ENCODE measurements at regions not wholly inside any gene's neighbourhood (a gene's known extent, or its start where the extent isn't known, plus 50 kb on each side); places are given as distances from the start of the nearest gene placed in this dataset.

- H3K36me3 ChIP-seq (ENCODE audit: insufficient read depth, low read length): 0 out of 2 replicates have a peak, but pooled peaks cover 4% of the 10 kb centered on the region
- H3K4me3 ChIP-seq (ENCODE audit: low read depth, low read length): no peak overlapping the region
- H2AFZ ChIP-seq (ENCODE audit: low read length, unreplicated experiment): no peak overlapping the region
- H3K79me2 ChIP-seq (ENCODE audit: control insufficient read depth, insufficient read depth, low read length, unreplicated experiment): no peaks in the 10 kb centered on the region
- H3K27me3 ChIP-seq (ENCODE audit: insufficient read depth, low read length): no peaks in the 10 kb centered on the region
- peaks cover 1% of the 10 kb centered on the region for H3K4me1 ChIP-seq (ENCODE audit: control insufficient read depth, insufficient read depth, low read length, unreplicated experiment)
- H3K27ac ChIP-seq (ENCODE audit: low read depth, low read length): no peak overlapping the region
These were observed 79.3 kb downstream of the MYEOV start for GRCh38 chr11:69373251-69373635.

- no peaks in the 10 kb centered on the region for H3K4me1 ChIP-seq (ENCODE audit: control insufficient read depth, insufficient read depth, low read length, unreplicated experiment)
- H3K4me3 ChIP-seq (ENCODE audit: low read depth, low read length): no peak overlapping the region
- no peaks in the 10 kb centered on the region for H3K27me3 ChIP-seq (ENCODE audit: insufficient read depth, low read length)
- H3K79me2 ChIP-seq (ENCODE audit: control insufficient read depth, insufficient read depth, low read length, unreplicated experiment): no peaks in the 10 kb centered on the region
- no peaks in the 10 kb centered on the region for H3K36me3 ChIP-seq (ENCODE audit: insufficient read depth, low read length)
- H3K27ac ChIP-seq (ENCODE audit: low read depth, low read length): no peak overlapping the region
- no peak overlapping the region for H2AFZ ChIP-seq (ENCODE audit: low read length, unreplicated experiment)
These were observed 80.4 kb downstream of the MYEOV start for GRCh38 chr11:69374110-69374945.

- no peak overlapping the region for H2AFZ ChIP-seq (ENCODE audit: low read length, unreplicated experiment)
- H3K27me3 ChIP-seq (ENCODE audit: insufficient read depth, low read length): no peaks in the 10 kb centered on the region
- H3K27ac ChIP-seq (ENCODE audit: low read depth, low read length): no peak overlapping the region
- H3K79me2 ChIP-seq (ENCODE audit: control insufficient read depth, insufficient read depth, low read length, unreplicated experiment): no peaks in the 10 kb centered on the region
- no peaks in the 10 kb centered on the region for H3K36me3 ChIP-seq (ENCODE audit: insufficient read depth, low read length)
- no peaks in the 10 kb centered on the region for H3K4me1 ChIP-seq (ENCODE audit: control insufficient read depth, insufficient read depth, low read length, unreplicated experiment)
- no peak overlapping the region for H3K4me3 ChIP-seq (ENCODE audit: low read depth, low read length)
These were observed 81.0 kb downstream of the MYEOV start for GRCh38 chr11:69374946-69375310.

GRCh38 chr11:69375316-69376154 is 81.6 kb downstream of the MYEOV start:
- no peak overlapping the region for H3K4me3 ChIP-seq (ENCODE audit: low read depth, low read length)
- no peaks in the 10 kb centered on the region for H3K27me3 ChIP-seq (ENCODE audit: insufficient read depth, low read length)
- H3K79me2 ChIP-seq (ENCODE audit: control insufficient read depth, insufficient read depth, low read length, unreplicated experiment): no peaks in the 10 kb centered on the region
- H3K4me1 ChIP-seq (ENCODE audit: control insufficient read depth, insufficient read depth, low read length, unreplicated experiment): no peaks in the 10 kb centered on the region
- no peak overlapping the region for H3K27ac ChIP-seq (ENCODE audit: low read depth, low read length)
- H3K36me3 ChIP-seq (ENCODE audit: insufficient read depth, low read length): no peaks in the 10 kb centered on the region
- H2AFZ ChIP-seq (ENCODE audit: low read length, unreplicated experiment): no peak overlapping the region

GRCh38 chr11:69376155-69377028 is 82.4 kb downstream of the MYEOV start:
- Histone ChIP-seq H3K79me2 (ENCODE audit: control insufficient read depth, insufficient read depth, low read length, unreplicated experiment) (no peaks in the 10 kb centered on the region), H3K27me3 (ENCODE audit: insufficient read depth, low read length) (no peaks in the 10 kb centered on the region), H3K4me3 (ENCODE audit: low read depth, low read length) (no peak overlapping the region), H3K4me1 (ENCODE audit: control insufficient read depth, insufficient read depth, low read length, unreplicated experiment) (no peaks in the 10 kb centered on the region), H3K27ac (ENCODE audit: low read depth, low read length) (no peak overlapping the region), H3K36me3 (ENCODE audit: insufficient read depth, low read length) (no peaks in the 10 kb centered on the region), H2AFZ (ENCODE audit: low read length, unreplicated experiment) (no peak overlapping the region)

- Histone ChIP-seq H3K27me3 (ENCODE audit: insufficient read depth, low read length) (no peaks in the 10 kb centered on the region), H3K27ac (ENCODE audit: low read depth, low read length) (no peak overlapping the region), H3K4me1 (ENCODE audit: control insufficient read depth, insufficient read depth, low read length, unreplicated experiment) (no peaks in the 10 kb centered on the region), H2AFZ (ENCODE audit: low read length, unreplicated experiment) (no peak overlapping the region), H3K79me2 (ENCODE audit: control insufficient read depth, insufficient read depth, low read length, unreplicated experiment) (no peaks in the 10 kb centered on the region), H3K36me3 (ENCODE audit: insufficient read depth, low read length) (no peaks in the 10 kb centered on the region), H3K4me3 (ENCODE audit: low read depth, low read length) (no peak overlapping the region)
These were observed 83.3 kb downstream of the MYEOV start for GRCh38 chr11:69377029-69377952.

- no peak overlapping the region for H3K27ac ChIP-seq (ENCODE audit: low read depth, low read length)
- H3K36me3 ChIP-seq (ENCODE audit: insufficient read depth, low read length): no peaks in the 10 kb centered on the region
- no peaks in the 10 kb centered on the region for H3K27me3 ChIP-seq (ENCODE audit: insufficient read depth, low read length)
- no peaks in the 10 kb centered on the region for H3K4me1 ChIP-seq (ENCODE audit: control insufficient read depth, insufficient read depth, low read length, unreplicated experiment)
- no peaks in the 10 kb centered on the region for H3K79me2 ChIP-seq (ENCODE audit: control insufficient read depth, insufficient read depth, low read length, unreplicated experiment)
- H2AFZ ChIP-seq (ENCODE audit: low read length, unreplicated experiment): no peak overlapping the region
- no peak overlapping the region for H3K4me3 ChIP-seq (ENCODE audit: low read depth, low read length)
These were observed 84.0 kb downstream of the MYEOV start for GRCh38 chr11:69377953-69378302.

GRCh38 chr11:69378303-69379141 is 84.6 kb downstream of the MYEOV start:
- no peak overlapping the region for H3K4me3 ChIP-seq (ENCODE audit: low read depth, low read length)
- no peaks in the 10 kb centered on the region for H3K27me3 ChIP-seq (ENCODE audit: insufficient read depth, low read length)
- H3K36me3 ChIP-seq (ENCODE audit: insufficient read depth, low read length): no peaks in the 10 kb centered on the region
- H3K27ac ChIP-seq (ENCODE audit: low read depth, low read length): no peak overlapping the region
- H3K4me1 ChIP-seq (ENCODE audit: control insufficient read depth, insufficient read depth, low read length, unreplicated experiment): no peaks in the 10 kb centered on the region
- no peaks in the 10 kb centered on the region for H3K79me2 ChIP-seq (ENCODE audit: control insufficient read depth, insufficient read depth, low read length, unreplicated experiment)
- H2AFZ ChIP-seq (ENCODE audit: low read length, unreplicated experiment): no peak overlapping the region

GRCh38 chr11:69380451-69380901 is 86.5 kb downstream of the MYEOV start:
- Histone ChIP-seq H3K4me1 (ENCODE audit: control insufficient read depth, insufficient read depth, low read length, unreplicated experiment) (no peaks in the 10 kb centered on the region), H2AFZ (ENCODE audit: low read length, unreplicated experiment) (no peak overlapping the region), H3K4me3 (ENCODE audit: low read depth, low read length) (no peak overlapping the region), H3K27ac (ENCODE audit: low read depth, low read length) (no peak overlapping the region), H3K27me3 (ENCODE audit: insufficient read depth, low read length) (no peaks in the 10 kb centered on the region), H3K36me3 (ENCODE audit: insufficient read depth, low read length) (no peaks in the 10 kb centered on the region), H3K79me2 (ENCODE audit: control insufficient read depth, insufficient read depth, low read length, unreplicated experiment) (no peaks in the 10 kb centered on the region)

All from ACC112 (cell line).